ENCODE measurements at regions not wholly inside any gene's neighbourhood (a gene's known extent, or its start where the extent isn't known, plus 50 kb on each side); places are given as distances from the start of the nearest gene placed in this dataset.
A peak's percentile ranks its signal among the peaks of the same experiment; 100 is the strongest.

DNA sequence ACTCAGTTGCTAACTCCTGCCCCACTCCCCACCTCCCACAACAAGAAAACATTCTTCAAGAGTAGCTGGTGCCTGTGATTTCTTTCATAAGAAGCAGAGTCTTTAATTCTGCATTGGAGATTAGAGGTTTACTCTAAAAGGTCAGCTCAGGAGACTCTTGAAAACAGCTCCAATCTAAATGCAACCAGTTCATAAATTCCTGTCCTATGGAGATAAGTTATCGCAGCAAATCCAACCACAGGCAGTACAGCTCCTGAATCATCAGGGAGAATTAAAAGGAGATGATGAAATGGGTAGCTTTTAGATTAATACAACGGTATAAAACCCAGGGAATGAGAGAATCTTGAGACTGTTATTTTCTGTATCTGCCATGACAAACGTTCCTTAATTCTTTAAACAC is 130.7 kb downstream of the SOCS6 start:
- no peak for DNase-seq
- Histone ChIP-seq H3K27me3 (ENCODE audit: control insufficient read depth in 2 of 2, insufficient read depth in 2 of 2, low read length in 2 of 2) (no peaks in the 10 kb centered on the region), H4K20me1 (ENCODE audit: insufficient read depth, low read length) (no peaks in the 10 kb centered on the region), H3K4me3 (replicated peaks in 1 of 3; ENCODE audit: low read depth in 2 of 3, low read length in 3 of 3) (no peak overlapping the region), H3K27ac (ENCODE audit: low read depth in 1 of 2, low read length in 2 of 2) (no peak overlapping the region), H3K36me3 (replicated peaks in 1 of 2; ENCODE audit: control insufficient read depth in 1 of 2, insufficient read depth in 2 of 2, low read length in 2 of 2) (no peaks in the 10 kb centered on the region), H2AFZ (ENCODE audit: insufficient read depth, low read depth, low read length, poor library complexity, severe bottlenecking) (no peak overlapping the region), H3K9ac (ENCODE audit: insufficient read depth, low read length, poor library complexity, severe bottlenecking) (no peak overlapping the region), H3K9me3 (replicated peaks in 1 of 2; ENCODE audit: control insufficient read depth in 1 of 2, insufficient read depth in 1 of 2, low read length in 2 of 2) (no peaks in the 10 kb centered on the region), H3K79me2 (ENCODE audit: insufficient read depth, low read length) (no peaks in the 10 kb centered on the region), H3K4me2 (replicated peaks; ENCODE audit: extremely low read depth, low read length, poor library complexity, severe bottlenecking) (no peak overlapping the region), H3K4me1 (ENCODE audit: control insufficient read depth in 1 of 2, insufficient read depth in 2 of 2, low read length in 2 of 2) (peaks cover 42 to 44% of the 10 kb centered on the region in 2 donors)
- intact Hi-C loops (cut with micrococcal nuclease), result no loop called here
- no peak overlapping the region for H3K4me3 Mint-ChIP-seq
- H3K27me3 Mint-ChIP-seq (ENCODE audit: low read depth in 3 of 3), result peaks cover 0 to 7% (median 6%) of the 10 kb centered on the region in 3 donors
- H3K27ac Mint-ChIP-seq, result peak overlapping the region in 6 of 7 donors; percentile 17 to 98 (median 88)
- TF ChIP-seq, protein P1, sequence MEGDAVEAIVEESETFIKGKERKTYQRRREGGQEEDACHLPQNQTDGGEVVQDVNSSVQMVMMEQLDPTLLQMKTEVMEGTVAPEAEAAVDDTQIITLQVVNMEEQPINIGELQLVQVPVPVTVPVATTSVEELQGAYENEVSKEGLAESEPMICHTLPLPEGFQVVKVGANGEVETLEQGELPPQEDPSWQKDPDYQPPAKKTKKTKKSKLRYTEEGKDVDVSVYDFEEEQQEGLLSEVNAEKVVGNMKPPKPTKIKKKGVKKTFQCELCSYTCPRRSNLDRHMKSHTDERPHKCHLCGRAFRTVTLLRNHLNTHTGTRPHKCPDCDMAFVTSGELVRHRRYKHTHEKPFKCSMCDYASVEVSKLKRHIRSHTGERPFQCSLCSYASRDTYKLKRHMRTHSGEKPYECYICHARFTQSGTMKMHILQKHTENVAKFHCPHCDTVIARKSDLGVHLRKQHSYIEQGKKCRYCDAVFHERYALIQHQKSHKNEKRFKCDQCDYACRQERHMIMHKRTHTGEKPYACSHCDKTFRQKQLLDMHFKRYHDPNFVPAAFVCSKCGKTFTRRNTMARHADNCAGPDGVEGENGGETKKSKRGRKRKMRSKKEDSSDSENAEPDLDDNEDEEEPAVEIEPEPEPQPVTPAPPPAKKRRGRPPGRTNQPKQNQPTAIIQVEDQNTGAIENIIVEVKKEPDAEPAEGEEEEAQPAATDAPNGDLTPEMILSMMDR (IDR thresholded peaks at IDR 0.05), result no peak
- peaks cover 0 to 3% (median 0%) of the 10 kb centered on the region in 7 donors for H3K9me3 Mint-ChIP-seq
- WGBS (ENCODE audit: insufficient coverage), result no CpG with 5 or more reads among the region's 3 CpGs
- H3K36me3 Mint-ChIP-seq, result peaks cover 0 to 1% of the 10 kb centered on the region in 2 donors
- H3K4me1 Mint-ChIP-seq, result peaks cover 46% of the 10 kb centered on the region

GRCh38 chr18:70418546-70419311 is 129.9 kb downstream of the SOCS6 start:
- no peak overlapping the region for H3K27ac ChIP-seq (ENCODE audit: low read depth in 1 of 2, low read length in 2 of 2)
- H4K20me1 ChIP-seq (ENCODE audit: insufficient read depth, low read length), result no peaks in the 10 kb centered on the region
- peaks cover 42 to 44% of the 10 kb centered on the region in 2 donors for H3K4me1 ChIP-seq (ENCODE audit: control insufficient read depth in 1 of 2, insufficient read depth in 2 of 2, low read length in 2 of 2)
- TF ChIP-seq, protein P1 (IDR thresholded peaks at IDR 0.05), result no peak
- Mint-ChIP-seq H3K27me3 (ENCODE audit: low read depth in 3 of 3) (peaks cover 2 to 7% (median 6%) of the 10 kb centered on the region in 3 donors), H3K4me1 (peaks cover 43% of the 10 kb centered on the region), H3K4me3 (no peak overlapping the region), H3K9me3 (peaks cover 0 to 3% (median 0%) of the 10 kb centered on the region in 7 donors), H3K27ac (peak overlapping the region in 5 of 7 donors; percentile 44 to 98 (median 81)), H3K36me3 (peaks cover 0 to 1% of the 10 kb centered on the region in 2 donors)
- H3K9ac ChIP-seq (ENCODE audit: insufficient read depth, low read length, poor library complexity, severe bottlenecking), result no peak overlapping the region
- no peaks in the 10 kb centered on the region for H3K79me2 ChIP-seq (ENCODE audit: insufficient read depth, low read length)
- DNase-seq, result no peak
- H3K4me2 ChIP-seq (replicated peaks; ENCODE audit: extremely low read depth, low read length, poor library complexity, severe bottlenecking), result no peak overlapping the region
- H3K9me3 ChIP-seq (replicated peaks in 1 of 2; ENCODE audit: control insufficient read depth in 1 of 2, insufficient read depth in 1 of 2, low read length in 2 of 2), result no peaks in the 10 kb centered on the region
- no peaks in the 10 kb centered on the region for H3K36me3 ChIP-seq (replicated peaks in 1 of 2; ENCODE audit: control insufficient read depth in 1 of 2, insufficient read depth in 2 of 2, low read length in 2 of 2)
- H3K4me3 ChIP-seq (replicated peaks in 1 of 3; ENCODE audit: low read depth in 2 of 3, low read length in 3 of 3), result no peak overlapping the region
- no peak overlapping the region for H2AFZ ChIP-seq (ENCODE audit: insufficient read depth, low read depth, low read length, poor library complexity, severe bottlenecking)
- intact Hi-C loops (cut with micrococcal nuclease), result no loop called here
- no peaks in the 10 kb centered on the region for H3K27me3 ChIP-seq (ENCODE audit: control insufficient read depth in 2 of 2, insufficient read depth in 2 of 2, low read length in 2 of 2)
- WGBS (ENCODE audit: insufficient coverage), result 98% methylated on average over 7 of the region's 12 CpGs

Data from CD14-positive monocyte (primary cell).